ENCODE measurements at regions not wholly inside any gene's neighbourhood (a gene's known extent, or its start where the extent isn't known, plus 50 kb on each side); places are given as distances from the start of the nearest gene placed in this dataset.

- no peak for DNase-seq (ENCODE audit: low spot score)
These were observed 93.8 kb upstream of the GRIK3 start for GRCh38 chr1:37128091-37128490.

- DNase-seq (ENCODE audit: low spot score) = no peak
These were observed 96.1 kb upstream of the GRIK3 start for GRCh38 chr1:37130221-37130948.

DNA sequence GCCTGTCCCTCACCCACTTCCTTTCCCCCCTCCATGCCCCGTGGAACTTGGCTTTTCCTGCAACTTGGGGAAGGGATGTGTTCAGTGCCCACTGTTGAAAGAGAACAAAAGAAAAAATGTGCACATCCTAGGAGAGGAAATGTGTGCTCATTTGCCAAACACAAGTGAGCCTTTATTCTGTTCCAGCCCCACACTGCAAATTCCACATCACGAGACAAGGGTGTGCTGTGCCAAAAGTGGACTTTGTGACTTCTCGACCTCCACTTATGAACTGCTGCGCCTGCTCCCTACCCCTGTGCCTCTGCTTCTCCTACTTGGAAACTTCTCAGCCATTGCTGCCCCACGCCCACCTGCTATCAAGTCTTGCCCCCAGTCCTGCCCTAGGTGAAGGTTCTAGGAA lies 97.0 kb upstream of the GRIK3 start:
- DNase-seq (ENCODE audit: low spot score) = no peak

DNA sequence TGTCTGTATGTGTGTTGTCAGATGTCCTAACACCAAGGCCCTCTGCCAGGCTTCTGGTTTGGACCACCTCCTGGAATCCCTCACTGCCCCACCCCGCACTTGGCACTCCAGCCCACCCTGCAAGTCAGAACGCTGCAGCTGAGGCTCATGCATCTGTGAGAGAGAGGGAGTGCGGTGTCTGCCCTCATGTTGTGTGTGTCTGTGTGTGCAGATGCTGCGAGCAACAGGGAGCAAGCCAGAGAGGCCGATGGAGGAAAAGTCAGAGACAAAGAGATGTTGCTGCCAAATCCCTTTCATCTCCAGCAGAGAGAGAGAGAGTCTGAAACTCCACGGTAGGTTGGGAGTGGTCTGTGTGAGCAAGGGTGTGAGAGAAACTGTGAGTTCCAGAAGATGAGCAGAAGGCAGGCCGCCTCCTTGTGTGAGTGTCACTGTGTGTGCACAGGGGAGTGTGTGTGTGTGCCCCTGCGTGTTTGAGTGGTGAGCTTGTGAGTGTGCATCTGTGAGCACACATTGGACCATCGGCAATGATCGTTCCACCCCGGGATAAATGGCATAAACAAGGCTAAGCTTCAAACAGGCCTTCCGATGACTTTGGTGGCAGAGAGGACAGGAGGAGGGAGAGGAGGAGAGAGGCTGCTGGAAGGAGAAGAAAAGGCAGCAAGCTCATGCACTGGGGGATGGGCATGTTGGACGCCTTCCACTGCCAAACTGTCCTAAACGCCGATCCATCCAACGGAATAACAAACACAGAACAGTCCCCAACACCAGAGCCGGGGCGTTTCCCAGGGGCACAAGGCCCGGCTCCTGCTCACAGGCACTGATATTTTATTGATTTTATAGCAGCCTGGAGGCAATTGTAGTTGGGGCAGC lies 99.2 kb upstream of the GRIK3 start:
- no peak for DNase-seq (ENCODE audit: low spot score)

DNA sequence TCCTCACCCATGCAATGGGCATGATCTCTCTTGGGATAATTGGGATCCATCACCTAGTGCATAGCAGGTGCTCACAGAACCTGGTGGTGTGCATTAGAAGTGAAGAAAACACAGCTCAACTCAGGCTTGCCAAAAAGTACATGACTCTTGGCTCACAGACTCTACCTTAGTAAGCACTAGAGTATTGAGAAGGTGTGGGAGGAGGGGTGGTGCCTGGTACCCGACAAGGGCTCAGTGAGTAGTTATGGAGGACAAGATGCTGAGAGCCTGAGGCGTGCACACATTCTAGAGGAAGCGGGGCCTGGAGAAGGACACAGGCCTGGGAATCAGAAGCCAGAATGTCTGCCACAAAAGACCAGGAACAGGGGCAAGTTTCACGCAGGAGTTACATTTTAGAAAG lies 100.3 kb upstream of the GRIK3 start:
- DNase-seq (ENCODE audit: low spot score) = no peak

- DNase-seq (ENCODE audit: low spot score) = no peak
These were observed 100.7 kb upstream of the GRIK3 start for GRCh38 chr1:37135032-37135431.

DNA sequence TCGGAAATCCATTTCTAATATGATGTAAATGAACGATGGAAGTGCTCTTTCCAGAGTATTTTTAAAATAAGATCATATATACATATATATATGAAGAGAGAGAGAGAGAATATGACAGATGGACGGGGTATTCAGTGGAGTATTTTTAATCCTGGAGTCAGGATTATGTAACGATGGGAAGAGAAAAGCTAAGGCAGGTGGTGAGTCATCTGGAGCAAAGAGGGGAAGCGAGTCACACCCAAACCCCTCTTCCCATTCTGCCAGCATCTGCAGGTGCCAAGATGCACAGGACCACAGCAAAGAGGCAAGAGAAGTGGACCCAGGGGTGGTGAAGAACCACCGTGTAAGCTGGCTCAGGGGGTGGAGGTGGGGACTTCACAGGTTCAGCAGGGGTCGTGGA lies 102.7 kb upstream of the GRIK3 start:
- no peak for DNase-seq (ENCODE audit: low spot score)

GRCh38 chr1:37137601-37138000 lies 103.3 kb upstream of the GRIK3 start:
- no peak for DNase-seq (ENCODE audit: low spot score)

GRCh38 chr1:37143800-37144199 lies 109.5 kb upstream of the GRIK3 start:
- no peak for DNase-seq (ENCODE audit: low spot score)

DNA sequence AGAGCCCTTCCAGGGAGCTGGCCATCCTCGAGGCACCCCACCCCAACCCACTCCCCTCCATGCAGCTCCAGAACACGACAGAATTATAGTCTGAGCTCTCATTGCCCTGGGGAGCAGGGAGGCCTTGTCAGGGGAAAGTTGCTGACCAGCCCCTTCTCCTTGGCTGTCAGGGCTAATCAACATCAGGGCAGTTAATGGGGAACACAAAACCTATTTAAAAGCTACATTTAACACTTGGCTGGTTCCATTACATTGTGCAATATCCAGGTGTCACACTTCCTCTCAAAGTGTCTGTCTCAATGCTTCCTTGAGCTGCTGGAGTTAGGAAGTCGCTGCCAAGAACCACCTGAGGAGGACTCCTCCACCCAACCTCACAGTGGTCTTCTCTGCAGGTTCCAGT lies 111.8 kb upstream of the GRIK3 start:
- DNase-seq (ENCODE audit: low spot score) = no peak

- DNase-seq (ENCODE audit: low spot score) = no peak
These were observed 113.1 kb upstream of the GRIK3 start for GRCh38 chr1:37147392-37147831.

DNA sequence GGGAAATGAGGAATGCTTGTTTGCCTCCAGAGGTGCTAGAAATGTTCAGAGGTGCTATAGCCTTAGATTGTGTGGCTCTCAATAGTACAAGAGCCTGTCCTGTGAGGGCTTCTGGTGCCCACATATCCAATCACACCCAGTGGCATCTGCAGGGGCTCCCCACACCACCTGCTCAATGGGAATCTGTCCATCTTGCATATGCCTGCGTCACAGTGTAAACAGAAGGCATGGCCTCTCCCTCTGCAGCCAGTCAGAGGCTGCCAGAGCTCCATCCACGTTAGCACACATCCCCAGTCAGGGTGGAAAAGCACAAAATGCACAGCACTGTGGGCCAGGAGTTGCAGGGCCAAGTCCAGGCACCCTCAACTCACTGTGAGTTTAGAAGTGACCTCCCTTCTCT lies 113.6 kb upstream of the GRIK3 start:
- no peak for DNase-seq (ENCODE audit: low spot score)

DNA sequence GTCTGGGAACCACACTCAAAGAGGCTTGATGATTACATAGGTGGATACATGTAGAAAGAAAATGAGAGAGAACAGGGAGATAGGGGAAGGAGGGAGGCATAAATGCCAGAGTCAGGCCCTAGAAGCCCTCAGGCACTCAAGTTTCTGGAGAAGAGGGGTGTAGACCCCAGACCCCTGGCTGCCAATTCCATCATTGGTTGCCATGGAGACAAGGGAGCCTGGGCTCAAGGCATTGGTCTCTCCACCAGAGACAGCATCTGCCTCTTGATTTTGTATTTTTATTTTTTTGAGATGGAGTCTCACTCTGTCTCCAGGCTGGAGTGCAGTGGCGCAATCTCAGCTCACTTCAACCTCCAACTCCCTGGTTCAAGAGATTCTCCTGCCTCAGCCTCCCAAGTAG lies 114.3 kb upstream of the GRIK3 start:
- no peak for DNase-seq (ENCODE audit: low spot score)

- no peak for DNase-seq (ENCODE audit: low spot score)
These were observed 115.0 kb upstream of the GRIK3 start for GRCh38 chr1:37149296-37149695.

- no peak for DNase-seq (ENCODE audit: low spot score)
These were observed 116.7 kb upstream of the GRIK3 start for GRCh38 chr1:37150986-37151385.

DNA sequence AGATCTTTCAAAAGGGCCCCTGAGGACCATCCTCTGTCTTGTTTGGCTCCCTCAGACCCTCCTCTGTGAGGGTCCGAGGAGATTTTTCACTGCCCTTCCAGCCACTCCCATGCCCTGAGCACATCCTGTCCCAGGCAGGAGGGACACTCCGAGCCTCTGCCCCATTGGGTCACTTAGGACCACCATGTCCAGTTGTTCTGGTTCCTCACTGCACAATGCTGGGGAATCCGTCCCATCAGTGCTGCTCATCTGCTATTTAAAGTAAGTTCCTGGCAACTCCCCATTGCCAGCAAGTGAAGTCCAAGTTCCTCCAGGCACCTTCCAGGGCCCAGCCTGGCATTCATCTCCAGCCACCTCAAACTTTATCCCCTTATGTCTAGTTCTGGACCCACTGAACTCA lies 117.5 kb upstream of the GRIK3 start:
- no peak for DNase-seq (ENCODE audit: low spot score)

GRCh38 chr1:37152491-37152890 lies 118.2 kb upstream of the GRIK3 start:
- DNase-seq (ENCODE audit: low spot score) = no peak

DNA sequence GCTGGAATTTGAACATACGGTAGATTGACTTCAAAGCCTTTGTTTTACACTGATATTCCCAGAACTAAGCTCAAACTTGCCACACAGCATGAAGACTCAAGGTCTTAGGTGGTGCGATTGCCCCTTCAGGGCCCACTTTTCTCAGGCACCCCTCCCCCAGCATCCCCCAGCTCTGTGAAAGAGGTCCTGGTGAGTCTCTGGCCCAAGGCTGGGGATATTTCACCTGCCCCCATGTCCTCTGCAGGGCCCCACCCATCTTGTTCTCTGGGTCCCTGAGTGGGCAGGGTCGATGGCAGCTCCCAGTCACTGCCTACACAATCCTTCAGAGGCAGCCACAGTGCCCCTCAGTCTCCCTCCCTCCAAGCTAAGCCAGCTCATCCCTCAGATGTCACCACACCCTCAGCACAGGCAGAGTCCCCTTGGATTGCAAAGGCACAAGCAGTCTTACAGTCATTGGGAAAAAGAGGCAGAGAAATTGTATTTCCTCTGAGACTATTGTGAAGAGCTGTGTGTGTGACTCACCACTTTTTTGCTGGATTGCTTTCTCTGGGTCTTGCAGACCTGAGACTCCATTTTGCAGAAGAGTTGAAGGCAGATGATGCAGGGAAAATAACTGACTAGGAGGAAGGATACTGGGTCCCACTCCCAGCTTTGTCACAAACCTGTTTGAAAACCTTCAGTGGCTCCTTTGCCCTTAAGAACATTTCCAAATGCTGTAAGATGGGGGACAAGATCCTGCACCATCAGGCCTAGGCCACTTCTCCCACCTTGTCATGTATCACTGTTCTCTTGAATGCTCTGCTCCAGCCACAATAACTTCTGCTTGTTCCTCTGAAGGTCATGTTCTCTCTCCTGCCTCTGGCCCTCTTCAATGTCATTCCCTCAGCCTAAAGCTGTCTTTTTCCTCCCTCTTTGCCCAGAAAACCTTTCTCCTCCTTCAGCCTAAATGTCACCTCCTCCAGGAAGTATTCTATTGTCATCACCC lies 119.1 kb upstream of the GRIK3 start:
- no peak for DNase-seq (ENCODE audit: low spot score)

DNA sequence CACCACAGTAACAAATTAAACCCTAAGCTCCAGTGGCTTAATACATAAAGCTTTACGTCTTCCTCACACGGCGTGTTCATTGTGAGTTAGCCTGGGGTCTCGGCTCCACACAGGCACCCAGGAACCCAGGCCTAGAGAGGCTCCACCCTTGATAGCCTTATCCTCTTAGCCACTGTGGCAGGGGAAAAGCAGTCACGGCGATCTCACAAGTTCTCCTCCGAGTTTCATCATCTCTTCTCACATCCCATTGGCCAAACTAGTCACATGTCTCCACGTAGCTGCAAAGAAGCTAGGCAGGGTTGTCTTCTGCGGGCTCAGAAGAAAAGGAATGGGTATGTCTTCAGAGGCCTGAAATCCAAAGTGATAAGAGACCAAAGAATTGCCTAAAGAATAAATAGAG lies 122.3 kb upstream of the GRIK3 start:
- no peak for DNase-seq (ENCODE audit: low spot score)

- DNase-seq (ENCODE audit: low spot score) = no peak
These were observed 123.3 kb upstream of the GRIK3 start for GRCh38 chr1:37157634-37158033.

GRCh38 chr1:37158113-37158749 lies 123.9 kb upstream of the GRIK3 start:
- DNase-seq (ENCODE audit: low spot score) = no peak

- DNase-seq (ENCODE audit: low spot score) = no peak
These were observed 124.8 kb upstream of the GRIK3 start for GRCh38 chr1:37159102-37159501.

All from mucosa of gallbladder (tissue), 1 donor.